K562 (cell line): ENCODE measurements at regions not wholly inside any gene's neighbourhood (a gene's known extent, or its start where the extent isn't known, plus 50 kb on each side); places are given as distances from the start of the nearest gene placed in this dataset.
"Not testable (repeated sequence)": the region's sequence is repeated elsewhere in the genome, so short reads cannot be mapped to it uniquely, and the experiment has no call there.

Experiments used
- ATAC-seq: fragments of 200-7000 bp; cut with Tn5 transposase; 3 replicates; pipeline ENCODE4 v1.9.1; 2020; ENCODE audit warnings: moderate library complexity
- BruUV-seq: library from RNA; stranded (reverse); fragments of 400-500 nt; replicated peaks from 2 replicates; lab custom pipeline; 2021; lab: Mats Ljungman, UMichigan
- CTCF ChIA-PET: fragments of 300-600 bp; formaldehyde crosslinking; extraction: SDS; loops from one replicate; lab custom pipeline; 2021; ENCODE audit warnings: low intra/inter-chr PET ratio; lab: Yijun Ruan, JAX
- POLR2A ChIA-PET: fragments of 300-600, 350-650 bp; sonication (Branson Sonifier 250); formaldehyde crosslinking; extraction: SDS; loops from one replicate; lab custom pipeline; 2021; ENCODE audit warnings: antibody characterized with exemption, inconsistent platforms; lab: Yijun Ruan, JAX
- DNase-seq, 4 experiments: peaks; one replicate each; pipeline versions ENCODE4 v3.0.0 to v3.0.0-alpha.2; 2011 to 2018; ENCODE audit warnings: low spot score in 3 of 4, mixed read lengths in 3 of 4; ENCODE audit errors: extremely low read depth in 1 of 4
- FAIRE-seq: peaks from 2 replicates; lab custom pipeline; 2011; peaks lifted over from hg19 to GRCh38; lab: Jason Lieb, UNC
- H2AFZ ChIP-seq: 2 replicates; pipeline ENCODE4 v1.6.0; 2011; ENCODE audit warnings: low read depth, low read length, control low read depth, inconsistent platforms
- H3K27ac ChIP-seq: fragments of 200-600 bp; 3 replicates; pipeline ENCODE4 v1.8.0; 2011; ENCODE audit warnings: low read depth, mild to moderate bottlenecking, control low read depth, inconsistent platforms, low read length, moderate library complexity, mixed read lengths; ENCODE audit errors: extremely low read depth
- H3K27me3 ChIP-seq, 2 experiments: fragments of 300-600 bp in 1 of 2; 2 replicates in 1 of 2; 3 replicates in 1 of 2; pipeline versions ENCODE4 v1.6.0 to v1.8.0; 2011; ENCODE audit warnings: inconsistent platforms in 2 of 2, low read length in 2 of 2, mild to moderate bottlenecking in 1 of 2, mixed read lengths in 1 of 2, moderate library complexity in 1 of 2; ENCODE audit not compliant: control insufficient read depth in 2 of 2, insufficient read depth in 2 of 2
- H3K36me3 ChIP-seq: fragments of 300-600 bp; 3 replicates; pipeline ENCODE4 v1.8.0; 2011; ENCODE audit warnings: mild to moderate bottlenecking, low read length, inconsistent platforms; ENCODE audit not compliant: control insufficient read depth, insufficient read depth
- H3K4me1 ChIP-seq, 2 experiments: fragments of 200-600 bp in 1 of 2; replicated peaks in 1 of 2; 2 replicates in 1 of 2; 3 replicates in 1 of 2; pipeline versions ENCODE4 v1.5.1 to v1.8.0; 2011; ENCODE audit warnings: inconsistent platforms in 2 of 2, low read length in 2 of 2, mild to moderate bottlenecking in 1 of 2, mixed read lengths in 1 of 2, moderate library complexity in 1 of 2; ENCODE audit not compliant: control insufficient read depth in 2 of 2, insufficient read depth in 2 of 2
- H3K4me2 ChIP-seq: 2 replicates; pipeline ENCODE4 v1.6.1; 2011; ENCODE audit warnings: low read length, control low read depth, inconsistent platforms, mixed read lengths; ENCODE audit not compliant: insufficient read depth
- H3K4me3 ChIP-seq: fragments of 200-600 bp; sonication (generic), shearing (Covaris generic); 2 replicates; pipeline ENCODE4 v1.5.1; 2016; ENCODE audit warnings: control low read depth, inconsistent platforms
- H3K79me2 ChIP-seq: fragments of 200-600 bp; 3 replicates; pipeline ENCODE4 v1.8.0; 2011; ENCODE audit warnings: low read length, inconsistent platforms; ENCODE audit not compliant: control insufficient read depth, insufficient read depth
- H3K9ac ChIP-seq, 2 experiments: 2 replicates each; pipeline versions ENCODE4 v1.6.0 to v1.6.1; 2011; ENCODE audit warnings: low read depth in 2 of 2, low read length in 2 of 2, control low read depth in 1 of 2, inconsistent platforms in 1 of 2, mild to moderate bottlenecking in 1 of 2, mixed read lengths in 1 of 2; ENCODE audit not compliant: insufficient read depth in 1 of 2
- H3K9me1 ChIP-seq: one replicate; pipeline ENCODE4 v1.6.0; 2011; ENCODE audit warnings: inconsistent platforms, mild to moderate bottlenecking, low read length, moderate library complexity; ENCODE audit not compliant: control insufficient read depth, insufficient read depth
- H3K9me3 ChIP-seq: replicated peaks from 2 replicates; pipeline ENCODE4 v1.5.1; 2011; ENCODE audit warnings: low read depth, low read length, inconsistent platforms; ENCODE audit not compliant: control insufficient read depth, insufficient read depth
- H4K20me1 ChIP-seq: replicated peaks from 2 replicates; pipeline ENCODE4 v1.6.1; 2011; ENCODE audit warnings: low read length, inconsistent platforms, mixed read lengths; ENCODE audit not compliant: control insufficient read depth, insufficient read depth
- C11orf30 ChIP-seq: fragments of 450-650 bp; IDR thresholded peaks from 2 replicates; pipeline ENCODE4 v1.6.1; 2016; ENCODE audit warnings: low read depth, mild to moderate bottlenecking
- DMBX1 ChIP-seq: fragments of 250-450 bp; sonication (Bioruptor Pico); IDR thresholded peaks from 2 replicates; pipeline ENCODE4 v1.8.0; 2022; ENCODE audit warnings: inconsistent platforms, mild to moderate bottlenecking, moderate library complexity, borderline replicate concordance
- FIP1L1 ChIP-seq: fragments of 200-400 bp; formaldehyde crosslinking; IDR thresholded peaks from 2 replicates; pipeline ENCODE4 v1.6.1; 2018; ENCODE audit warnings: mild to moderate bottlenecking, low read depth, low read length; ENCODE audit not compliant: poor library complexity, severe bottlenecking
- MAFG ChIP-seq: fragments of 450-650 bp; conservative IDR thresholded peaks from 2 replicates; pipeline ENCODE4 v1.6.1; 2016; ENCODE audit warnings: missing genetic modification characterization, missing compliant biosample characterization
- MTA2 ChIP-seq: fragments of 450-650 bp; IDR thresholded peaks from 2 replicates; pipeline ENCODE4 v1.6.1; 2016; ENCODE audit warnings: low read depth
- MXD1 ChIP-seq: fragments of 250-450 bp; sonication (Bioruptor Pico); IDR thresholded peaks from 2 replicates; pipeline ENCODE4 v1.8.0; 2021; ENCODE audit warnings: borderline replicate concordance, mild to moderate bottlenecking, moderate library complexity; ENCODE audit not compliant: poor library complexity, severe bottlenecking
- NFE2 ChIP-seq: IDR thresholded peaks from 2 replicates; pipeline ENCODE4 v1.6.1; 2014; ENCODE audit warnings: antibody characterized with exemption, low read depth
- NFE2L1 ChIP-seq: fragments of 450-650 bp; IDR thresholded peaks from 2 replicates; pipeline ENCODE4 v1.6.1; 2016; ENCODE audit warnings: missing genetic modification characterization, low read depth, mild to moderate bottlenecking, missing compliant biosample characterization, moderate library complexity, borderline replicate concordance
- PREB ChIP-seq: sonication (generic); formaldehyde crosslinking; IDR thresholded peaks from 2 replicates; pipeline ENCODE4 v1.8.1; 2023; ENCODE audit warnings: mild to moderate bottlenecking, missing genetic modification reagents
- SRF ChIP-seq, 2 experiments: fragments of 250-450, 450-650 bp in 1 of 2; sonication (Bioruptor Pico) in 1 of 2; sonication (generic) in 1 of 2; formaldehyde crosslinking; IDR thresholded peaks; 2 replicates each; pipeline versions ENCODE4 v1.5.0 to v1.5.1; 2020 to 2022; ENCODE audit warnings: mild to moderate bottlenecking in 1 of 2, missing genetic modification reagents in 1 of 2
- ZNF146 ChIP-seq: IDR thresholded peaks from one replicate; pipeline ENCODE4 v1.6.1; 2018; ENCODE audit warnings: missing compliant biosample characterization; ENCODE audit not compliant: unreplicated experiment
- ZNF274 ChIP-seq: IDR thresholded peaks from 2 replicates; pipeline ENCODE4 v1.6.1; 2011; ENCODE audit warnings: low read depth, mild to moderate bottlenecking, low read length, moderate library complexity, borderline replicate concordance
- ZNF780A ChIP-seq: fragments of 250-450 bp; sonication (Bioruptor Pico); IDR thresholded peaks from 2 replicates; pipeline ENCODE4 v1.5.0; 2021; ENCODE audit warnings: mild to moderate bottlenecking
- whole genome bisulfite sequencing: fragments of 100-300 bp; shearing (Covaris generic); methylation state at CpG from one replicate; pipeline ENCODE4 v1.1.6; 2016; ENCODE audit warnings: low coverage, mixed read lengths; ENCODE audit not compliant: insufficient coverage; ENCODE audit errors: missing lambda C conversion rate; 5-methylcytosine and 5-hydroxymethylcytosine counted together
- in situ Hi-C: fragments of 300-500 bp; cut with MboI; formaldehyde crosslinking; loops from 4 replicates; pipeline ENCODE4 v1.15.0; 2018; ENCODE audit warnings: inconsistent platforms, mixed read lengths
- intact Hi-C: fragments of 100-400 bp; cut with micrococcal nuclease; formaldehyde crosslinking; loops from 2 replicates; pipeline ENCODE4 v1.14.2; 2022

- not testable (repeated sequence) for FAIRE-seq, BruUV-seq
- WGBS = 2% methylated on average over 3 of the region's 3 CpGs
Measured at GRCh38 chr2:173573782-173574181, 219.1 kb downstream of the CDCA7 start.

GRCh38 chr2:173574324-173575112 is 219.8 kb downstream of the CDCA7 start:
- H3K36me3 ChIP-seq = no peaks in the 10 kb centered on the region
- H3K27me3 ChIP-seq = 0 out of 5 replicates have a peak, but pooled peaks cover 0 to 2% of the 10 kb centered on the region in 2 experiments
- H3K9me3 ChIP-seq = no peaks in the 10 kb centered on the region
- DNase-seq (no peak), FAIRE-seq (peak; percentile 35), ATAC-seq (no peak)
- H3K4me3 ChIP-seq = no peak overlapping the region
- no peak overlapping the region for H3K4me2 ChIP-seq
- ChIA-PET CTCF (interaction anchor here (1.1 kb wide), 1 partner anchor 889 kb away, joined by 5 read pairs; no protein-coding TSS in a partner anchor), POLR2A (interaction anchor here (1.6 kb wide), 1 partner anchor 16 kb away, joined by 4 read pairs; no protein-coding TSS in a partner anchor)
- H3K4me1 ChIP-seq = no peaks in the 10 kb centered on the region
- H3K9me1 ChIP-seq = no peaks in the 10 kb centered on the region
- no peak overlapping the region for H2AFZ ChIP-seq
- H3K9ac ChIP-seq = no peak overlapping the region
- no peak overlapping the region for H3K27ac ChIP-seq
- intact Hi-C loops (loop anchor here (5.0 kb wide), 2 partner anchors 173 to 243 kb away; no protein-coding TSS in a partner anchor), in situ Hi-C loops (loop anchor here (10.0 kb wide), 1 partner anchor 770 kb away; no protein-coding TSS in a partner anchor)
- no peaks in the 10 kb centered on the region for H3K79me2 ChIP-seq
- WGBS = 4% methylated on average over 4 of the region's 4 CpGs
- 0 out of 2 replicates have a peak, but pooled peaks cover 4% of the 10 kb centered on the region for H4K20me1 ChIP-seq
- no TSS peak for BruUV-seq
- no peak for TF ChIP-seq MXD1 (CRISPR knock-in tag)
- peak; percentile 69 for TF ChIP-seq NFE2L1 (tag)
- TF ChIP-seq FIP1L1 = no peak
- no peak for TF ChIP-seq DMBX1
- TF ChIP-seq ZNF274 = no peak
- peak; percentile 50; the same call in 1 of the 2 replicates for TF ChIP-seq C11orf30
- TF ChIP-seq PREB (CRISPR knock-in tag) = no peak
- peak; percentile 84 for TF ChIP-seq MAFG (tag)
- no peak for TF ChIP-seq ZNF780A (CRISPR knock-in tag)
- no peak for TF ChIP-seq SRF (CRISPR knock-in tag; IDR thresholded peaks at IDR 0.05)
- TF ChIP-seq NFE2 = peak; percentile 67
- TF ChIP-seq MTA2 = no peak

More at GRCh38 chr2:173573782-173574181, 219.1 kb downstream of the CDCA7 start:
- H3K4me2 ChIP-seq, ATAC-seq, H3K27me3 ChIP-seq, H4K20me1 ChIP-seq, H3K4me1 ChIP-seq, POLR2A ChIA-PET, H3K4me3 ChIP-seq, CTCF ChIA-PET, H3K9ac ChIP-seq, H3K9me3 ChIP-seq, H3K9me1 ChIP-seq, H3K36me3 ChIP-seq, DNase-seq, H2AFZ ChIP-seq, H3K27ac ChIP-seq, H3K79me2 ChIP-seq: not testable (repeated sequence)
- in situ Hi-C loops = loop anchor here (10.0 kb wide), 1 partner anchor 771 kb away; no protein-coding TSS in a partner anchor
- peak; percentile 69 for TF ChIP-seq ZNF146 (CRISPR knock-in tag)
- intact Hi-C loops = loop anchor here (5.0 kb wide), 2 partner anchors 174 to 244 kb away; no protein-coding TSS in a partner anchor
